SH-SY5Y (cell line): ENCODE measurements at regions not wholly inside any gene's neighbourhood (a gene's known extent, or its start where the extent isn't known, plus 50 kb on each side); places are given as distances from the start of the nearest gene placed in this dataset.

ENCODE experiments used
- GATA2 ChIP-seq: IDR thresholded peaks from 2 replicates; pipeline ENCODE4 v1.6.1; 2011; ENCODE audit warnings: mild to moderate bottlenecking, low read depth, low read length
- GATA3 ChIP-seq: IDR thresholded peaks from 2 replicates; pipeline ENCODE4 v1.6.1; 2011; ENCODE audit warnings: low read depth, mild to moderate bottlenecking, low read length, moderate library complexity

- TF ChIP-seq GATA2 (no peak), GATA3 (no peak)
Observed at GRCh38 chr7:69377191-69377590, 221.1 kb upstream of the AUTS2 start.
